ENCODE measurements at regions not wholly inside any gene's neighbourhood (a gene's known extent, or its start where the extent isn't known, plus 50 kb on each side); places are given as distances from the start of the nearest gene placed in this dataset.
"Not testable (repeated sequence)": the region's sequence is repeated elsewhere in the genome, so short reads cannot be mapped to it uniquely, and the experiment has no call there.

DNA sequence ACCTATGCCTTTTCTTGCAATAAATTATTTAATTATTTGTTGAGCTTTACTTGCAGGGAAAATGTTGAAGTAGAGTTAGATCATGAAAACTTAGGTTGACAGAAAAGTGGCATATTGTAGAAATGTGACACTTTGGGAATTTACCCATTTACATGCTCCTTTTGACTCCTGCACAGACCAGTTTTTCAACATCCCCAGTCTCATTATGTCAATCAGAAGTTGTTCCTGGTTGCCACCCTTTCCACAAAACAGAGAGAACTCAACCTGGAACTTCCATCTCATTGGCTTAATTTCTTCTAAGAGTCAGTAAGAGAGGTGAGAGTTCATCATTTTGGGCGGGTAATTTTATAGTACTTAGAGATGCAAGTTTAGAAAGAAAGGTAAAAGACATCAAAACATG, 284.6 kb upstream of the ANKRD50 start:
- Mint-ChIP-seq H3K4me1 (ENCODE audit: low read depth, unreplicated experiment) (no peaks in the 10 kb centered on the region), H3K4me3 (ENCODE audit: unreplicated experiment) (no peak overlapping the region), H3K36me3 (ENCODE audit: unreplicated experiment) (no peaks in the 10 kb centered on the region), H3K27ac (ENCODE audit: unreplicated experiment) (no peak overlapping the region), H3K27me3 (ENCODE audit: unreplicated experiment) (no peaks in the 10 kb centered on the region), H3K9me3 (ENCODE audit: unreplicated experiment) (peaks cover 5% of the 10 kb centered on the region)
- TF ChIP-seq, protein P1, sequence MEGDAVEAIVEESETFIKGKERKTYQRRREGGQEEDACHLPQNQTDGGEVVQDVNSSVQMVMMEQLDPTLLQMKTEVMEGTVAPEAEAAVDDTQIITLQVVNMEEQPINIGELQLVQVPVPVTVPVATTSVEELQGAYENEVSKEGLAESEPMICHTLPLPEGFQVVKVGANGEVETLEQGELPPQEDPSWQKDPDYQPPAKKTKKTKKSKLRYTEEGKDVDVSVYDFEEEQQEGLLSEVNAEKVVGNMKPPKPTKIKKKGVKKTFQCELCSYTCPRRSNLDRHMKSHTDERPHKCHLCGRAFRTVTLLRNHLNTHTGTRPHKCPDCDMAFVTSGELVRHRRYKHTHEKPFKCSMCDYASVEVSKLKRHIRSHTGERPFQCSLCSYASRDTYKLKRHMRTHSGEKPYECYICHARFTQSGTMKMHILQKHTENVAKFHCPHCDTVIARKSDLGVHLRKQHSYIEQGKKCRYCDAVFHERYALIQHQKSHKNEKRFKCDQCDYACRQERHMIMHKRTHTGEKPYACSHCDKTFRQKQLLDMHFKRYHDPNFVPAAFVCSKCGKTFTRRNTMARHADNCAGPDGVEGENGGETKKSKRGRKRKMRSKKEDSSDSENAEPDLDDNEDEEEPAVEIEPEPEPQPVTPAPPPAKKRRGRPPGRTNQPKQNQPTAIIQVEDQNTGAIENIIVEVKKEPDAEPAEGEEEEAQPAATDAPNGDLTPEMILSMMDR (IDR thresholded peaks at IDR 0.05; ENCODE audit: partially characterized antibody, unreplicated experiment) = no peak
- no peak for DNase-seq

DNA sequence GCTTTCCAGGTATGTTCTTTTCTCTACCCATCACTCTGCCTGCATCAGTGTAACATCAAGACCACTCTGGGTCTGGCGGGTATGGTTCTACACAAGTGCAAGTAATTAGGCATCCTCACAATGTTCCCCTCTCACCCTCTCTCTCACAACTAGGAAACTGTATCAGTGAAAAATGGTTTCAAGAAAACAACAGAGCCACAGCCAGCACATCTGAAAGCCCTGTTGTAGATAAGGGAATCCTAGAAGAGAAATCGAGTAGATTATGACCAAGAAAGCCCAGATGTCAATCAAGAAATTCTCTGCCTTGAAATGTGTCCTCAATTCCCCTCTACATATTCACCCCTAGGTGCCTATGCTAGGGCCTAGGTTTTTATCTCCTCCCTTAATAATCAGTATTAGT, 281.3 kb upstream of the ANKRD50 start:
- Mint-ChIP-seq H3K4me1 (ENCODE audit: low read depth, unreplicated experiment) (peaks cover 2% of the 10 kb centered on the region), H3K9me3 (ENCODE audit: unreplicated experiment) (peaks cover 5% of the 10 kb centered on the region), H3K4me3 (ENCODE audit: unreplicated experiment) (no peak overlapping the region), H3K36me3 (ENCODE audit: unreplicated experiment) (no peaks in the 10 kb centered on the region), H3K27me3 (ENCODE audit: unreplicated experiment) (no peaks in the 10 kb centered on the region), H3K27ac (ENCODE audit: unreplicated experiment) (no peak overlapping the region)
- DNase-seq = no peak
- TF ChIP-seq, protein P1 (IDR thresholded peaks at IDR 0.05; ENCODE audit: partially characterized antibody, unreplicated experiment) = no peak

DNA sequence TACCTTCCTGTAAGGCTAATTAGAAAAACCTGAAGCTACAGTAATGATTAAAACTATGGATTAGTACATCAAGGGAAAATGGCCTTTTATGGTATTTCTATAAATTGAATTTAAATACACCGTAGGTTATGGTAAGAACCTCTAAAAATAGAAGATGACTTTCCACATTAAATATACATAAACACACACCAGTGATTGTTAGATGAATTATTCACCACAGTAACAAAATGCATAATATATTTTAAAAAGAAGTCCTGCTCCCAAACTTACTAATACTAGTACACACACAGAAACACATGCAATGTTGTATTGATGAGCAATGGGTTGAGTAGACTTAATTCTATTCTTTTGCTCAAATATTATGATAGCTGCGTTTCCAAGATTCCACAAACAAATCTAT, 277.9 kb upstream of the ANKRD50 start:
- TF ChIP-seq, protein P1 (IDR thresholded peaks at IDR 0.05; ENCODE audit: partially characterized antibody, unreplicated experiment) = no peak
- Mint-ChIP-seq H3K9me3 (ENCODE audit: unreplicated experiment) (peaks cover 2% of the 10 kb centered on the region), H3K27ac (ENCODE audit: unreplicated experiment) (no peak overlapping the region), H3K36me3 (ENCODE audit: unreplicated experiment) (no peaks in the 10 kb centered on the region), H3K4me1 (ENCODE audit: low read depth, unreplicated experiment) (peaks cover 2% of the 10 kb centered on the region), H3K4me3 (ENCODE audit: unreplicated experiment) (no peak overlapping the region), H3K27me3 (ENCODE audit: unreplicated experiment) (peaks cover 2% of the 10 kb centered on the region)
- no peak for DNase-seq

DNA sequence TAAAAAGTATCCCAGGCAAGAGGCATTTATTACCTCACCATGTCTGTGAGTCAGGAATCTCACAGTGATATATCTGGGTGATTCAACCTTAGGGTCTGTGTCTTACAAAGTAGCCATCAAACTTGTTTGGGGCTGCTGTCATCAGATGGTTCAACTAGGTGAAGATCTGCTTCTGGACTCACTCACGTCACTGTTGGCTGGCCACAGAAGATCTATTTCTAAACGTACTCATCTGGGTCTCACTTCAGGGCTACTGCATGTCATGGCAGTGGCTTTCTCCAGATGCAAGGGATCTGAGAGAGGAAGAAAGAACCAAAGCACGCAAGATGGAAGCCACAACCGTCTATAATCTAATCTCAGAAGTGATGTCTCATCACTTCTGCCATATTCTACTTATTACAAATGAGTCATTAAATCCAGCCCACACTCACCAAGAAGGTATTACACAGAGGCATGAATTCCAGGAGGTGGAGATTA, 267.8 kb upstream of the ANKRD50 start:
- DNase-seq = no peak
- TF ChIP-seq, protein P1 (IDR thresholded peaks at IDR 0.05; ENCODE audit: partially characterized antibody, unreplicated experiment) = no peak
- no peaks in the 10 kb centered on the region for H3K36me3 Mint-ChIP-seq (ENCODE audit: unreplicated experiment)
- H3K9me3 Mint-ChIP-seq (ENCODE audit: unreplicated experiment) = no peaks in the 10 kb centered on the region
- H3K4me1 Mint-ChIP-seq (ENCODE audit: low read depth, unreplicated experiment) = no peaks in the 10 kb centered on the region
- H3K27ac Mint-ChIP-seq (ENCODE audit: unreplicated experiment) = no peak overlapping the region
- peaks cover 3% of the 10 kb centered on the region for H3K27me3 Mint-ChIP-seq (ENCODE audit: unreplicated experiment)
- H3K4me3 Mint-ChIP-seq (ENCODE audit: unreplicated experiment) = no peak overlapping the region

DNA sequence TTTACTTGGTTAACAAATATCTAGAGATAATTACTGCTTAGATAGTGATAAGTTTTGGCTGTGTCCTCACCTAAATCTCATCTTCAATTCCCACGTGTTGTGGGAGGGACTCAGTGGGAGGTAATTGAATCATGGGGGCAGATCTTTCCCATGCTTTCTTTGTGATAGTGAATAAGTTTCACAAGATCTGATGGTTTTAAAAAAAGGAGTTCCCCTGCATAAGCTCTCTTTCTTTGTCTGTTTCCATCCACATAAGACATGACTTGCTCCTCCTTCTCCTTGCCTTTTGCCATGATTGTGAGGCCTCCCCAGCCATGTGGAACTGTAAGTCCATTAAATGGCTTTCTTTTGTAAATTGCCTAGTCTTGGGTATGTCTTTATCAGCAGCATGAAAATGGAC, 266.0 kb upstream of the ANKRD50 start:
- not testable (repeated sequence) for H3K4me1 Mint-ChIP-seq (ENCODE audit: low read depth, unreplicated experiment); DNase-seq; H3K4me3 Mint-ChIP-seq (ENCODE audit: unreplicated experiment); H3K36me3 Mint-ChIP-seq (ENCODE audit: unreplicated experiment); H3K9me3 Mint-ChIP-seq (ENCODE audit: unreplicated experiment); H3K27me3 Mint-ChIP-seq (ENCODE audit: unreplicated experiment); H3K27ac Mint-ChIP-seq (ENCODE audit: unreplicated experiment)

DNA sequence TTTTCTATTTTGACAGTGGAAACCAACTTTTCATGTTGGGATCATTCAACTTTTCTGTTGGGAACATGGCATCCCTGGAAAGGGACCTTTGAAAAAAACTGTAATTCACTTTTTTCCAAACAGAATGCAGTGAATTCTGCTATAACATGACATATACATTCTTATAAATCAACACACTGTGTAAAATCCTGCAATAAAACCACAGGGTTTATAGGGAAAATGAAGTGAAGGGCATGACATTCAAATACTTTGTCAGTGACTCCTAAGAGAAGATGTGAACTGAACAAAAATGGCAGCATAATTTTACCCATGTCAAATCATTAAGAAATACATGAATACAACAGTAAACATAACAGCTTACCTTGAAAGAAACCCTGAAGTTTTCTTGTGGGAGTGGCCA, 264.5 kb upstream of the ANKRD50 start:
- H3K4me3 Mint-ChIP-seq (ENCODE audit: unreplicated experiment) = no peak overlapping the region
- H3K4me1 Mint-ChIP-seq (ENCODE audit: low read depth, unreplicated experiment) = no peaks in the 10 kb centered on the region
- no peaks in the 10 kb centered on the region for H3K27me3 Mint-ChIP-seq (ENCODE audit: unreplicated experiment)
- H3K9me3 Mint-ChIP-seq (ENCODE audit: unreplicated experiment) = no peaks in the 10 kb centered on the region
- no peak overlapping the region for H3K27ac Mint-ChIP-seq (ENCODE audit: unreplicated experiment)
- DNase-seq = no peak
- TF ChIP-seq, protein P1 (IDR thresholded peaks at IDR 0.05; ENCODE audit: partially characterized antibody, unreplicated experiment) = no peak
- H3K36me3 Mint-ChIP-seq (ENCODE audit: unreplicated experiment) = no peaks in the 10 kb centered on the region
